ENCODE measurements at regions not wholly inside any gene's neighbourhood (a gene's known extent, or its start where the extent isn't known, plus 50 kb on each side); places are given as distances from the start of the nearest gene placed in this dataset.

DNA sequence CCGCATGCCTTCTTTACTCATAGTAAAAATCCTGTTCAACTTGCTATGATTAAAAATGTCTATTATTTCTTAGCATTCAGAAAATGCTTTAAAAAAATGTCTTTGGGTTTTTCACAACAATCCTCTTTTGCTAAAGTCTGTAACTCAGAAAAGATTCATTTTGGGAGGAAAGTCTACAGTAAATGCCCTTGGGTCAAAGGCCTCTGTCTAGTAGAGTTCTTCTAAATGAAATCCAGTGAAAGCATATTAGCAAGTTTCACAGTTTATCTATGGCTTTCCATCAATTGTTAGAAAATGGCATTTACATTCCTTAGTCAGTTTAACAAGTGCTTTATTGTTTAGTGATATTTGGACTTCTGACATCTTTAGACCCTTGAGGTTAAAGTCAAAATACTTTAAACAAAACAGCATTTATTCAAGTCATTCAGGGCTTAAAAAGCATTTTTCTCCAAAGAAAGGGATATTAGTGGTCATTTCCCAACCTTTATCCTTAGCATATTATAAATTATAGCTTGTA is 137.1 kb upstream of the TARS1 start:
- TF ChIP-seq, protein P1, sequence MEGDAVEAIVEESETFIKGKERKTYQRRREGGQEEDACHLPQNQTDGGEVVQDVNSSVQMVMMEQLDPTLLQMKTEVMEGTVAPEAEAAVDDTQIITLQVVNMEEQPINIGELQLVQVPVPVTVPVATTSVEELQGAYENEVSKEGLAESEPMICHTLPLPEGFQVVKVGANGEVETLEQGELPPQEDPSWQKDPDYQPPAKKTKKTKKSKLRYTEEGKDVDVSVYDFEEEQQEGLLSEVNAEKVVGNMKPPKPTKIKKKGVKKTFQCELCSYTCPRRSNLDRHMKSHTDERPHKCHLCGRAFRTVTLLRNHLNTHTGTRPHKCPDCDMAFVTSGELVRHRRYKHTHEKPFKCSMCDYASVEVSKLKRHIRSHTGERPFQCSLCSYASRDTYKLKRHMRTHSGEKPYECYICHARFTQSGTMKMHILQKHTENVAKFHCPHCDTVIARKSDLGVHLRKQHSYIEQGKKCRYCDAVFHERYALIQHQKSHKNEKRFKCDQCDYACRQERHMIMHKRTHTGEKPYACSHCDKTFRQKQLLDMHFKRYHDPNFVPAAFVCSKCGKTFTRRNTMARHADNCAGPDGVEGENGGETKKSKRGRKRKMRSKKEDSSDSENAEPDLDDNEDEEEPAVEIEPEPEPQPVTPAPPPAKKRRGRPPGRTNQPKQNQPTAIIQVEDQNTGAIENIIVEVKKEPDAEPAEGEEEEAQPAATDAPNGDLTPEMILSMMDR (IDR thresholded peaks at IDR 0.05), result no peak

DNA sequence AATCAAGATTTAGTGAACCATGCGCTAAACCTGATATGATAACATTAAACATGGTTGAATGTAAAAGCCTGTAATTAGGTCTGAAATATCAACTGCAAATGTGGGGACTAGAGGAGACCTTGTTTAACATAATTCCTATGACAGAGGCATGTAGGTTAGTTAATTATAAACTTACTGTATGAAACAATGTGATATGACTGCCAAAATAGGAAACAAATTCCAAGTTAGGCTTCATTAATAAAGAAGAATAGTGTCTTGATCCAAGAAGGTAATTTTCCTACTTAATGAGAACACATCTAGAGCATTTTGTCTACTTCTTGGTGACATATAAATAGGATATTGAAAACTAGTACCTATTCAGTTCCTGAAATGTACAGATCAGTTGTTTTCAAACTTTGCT is 136.2 kb upstream of the TARS1 start:
- TF ChIP-seq, protein P1 (IDR thresholded peaks at IDR 0.05), result no peak

DNA sequence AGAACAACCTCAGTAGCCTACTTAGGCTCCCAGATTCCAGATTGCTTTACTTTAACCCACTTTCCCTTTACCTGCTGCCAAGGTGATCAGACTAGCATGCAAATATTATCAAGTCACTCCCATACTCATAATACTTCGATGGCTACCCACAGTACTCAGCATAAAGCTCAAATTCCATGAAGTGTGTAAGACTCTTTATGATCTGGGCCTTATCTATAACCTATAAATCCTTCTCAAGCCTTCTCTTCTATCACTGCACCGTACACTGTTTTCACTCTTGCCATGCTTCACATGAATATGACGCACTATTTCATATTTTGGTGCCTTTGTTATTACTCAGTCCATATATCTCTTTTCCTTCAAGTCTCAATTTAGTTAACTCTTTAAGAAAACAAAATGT is 135.2 kb upstream of the TARS1 start:
- TF ChIP-seq, protein P1 (IDR thresholded peaks at IDR 0.05), result no peak

DNA sequence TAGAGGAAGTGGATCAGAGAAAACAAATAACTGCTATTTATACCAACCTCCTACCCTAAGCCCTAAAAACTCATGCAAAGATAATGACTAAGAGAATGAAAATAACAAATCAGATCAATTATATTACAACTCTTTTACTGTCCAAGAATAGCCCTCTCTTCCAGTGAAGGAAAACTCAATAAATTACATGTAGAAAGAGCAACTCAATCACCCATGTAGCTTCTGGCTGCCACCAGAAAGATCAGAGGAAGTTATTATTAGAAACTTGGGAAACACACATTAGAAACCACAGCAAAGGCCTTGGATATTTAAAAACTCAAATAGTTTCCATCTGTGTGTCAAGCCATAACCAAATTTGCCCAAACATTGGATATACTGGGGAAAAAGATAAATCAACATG is 134.0 kb upstream of the TARS1 start:
- TF ChIP-seq, protein P1 (IDR thresholded peaks at IDR 0.05), result no peak

DNA sequence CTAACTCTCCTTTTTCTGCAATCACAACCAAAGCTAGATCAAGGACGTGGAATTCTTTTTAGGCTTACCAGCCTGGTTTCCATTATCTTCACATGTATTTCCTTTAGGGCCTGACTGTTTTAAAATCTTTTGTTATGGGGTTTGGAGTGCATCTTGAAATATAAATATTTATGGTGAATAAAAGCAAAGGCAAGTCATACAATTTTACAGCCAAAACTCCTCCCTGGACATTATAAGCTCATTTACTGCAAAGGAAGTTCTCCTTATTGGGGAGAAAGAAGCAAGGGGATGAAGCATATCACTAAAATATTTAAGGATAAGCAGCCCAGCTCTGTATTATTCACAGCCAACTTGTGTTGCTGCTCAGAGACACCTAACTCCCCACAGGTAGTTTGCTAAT is 132.2 kb upstream of the TARS1 start:
- TF ChIP-seq, protein P1 (IDR thresholded peaks at IDR 0.05), result no peak

DNA sequence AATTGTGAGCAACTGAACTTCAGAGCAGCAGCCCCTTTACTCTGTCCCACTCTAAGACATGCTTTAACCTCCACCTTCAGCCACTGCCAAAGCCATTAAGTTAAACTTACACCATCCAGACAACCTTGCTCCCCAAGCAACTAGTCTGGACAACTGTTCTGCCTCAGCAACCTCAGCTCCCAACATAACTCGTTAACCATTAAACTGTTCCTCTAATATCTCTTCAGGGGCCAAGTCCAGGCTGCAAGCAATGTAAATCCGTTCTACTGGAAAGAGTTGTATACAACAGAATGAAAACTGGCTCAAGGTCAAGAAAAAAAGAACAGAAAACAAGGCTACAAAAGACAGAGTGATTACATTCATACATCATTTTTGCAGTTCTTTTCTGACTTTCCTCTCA is 131.7 kb upstream of the TARS1 start:
- TF ChIP-seq, protein P1 (IDR thresholded peaks at IDR 0.05), result no peak

DNA sequence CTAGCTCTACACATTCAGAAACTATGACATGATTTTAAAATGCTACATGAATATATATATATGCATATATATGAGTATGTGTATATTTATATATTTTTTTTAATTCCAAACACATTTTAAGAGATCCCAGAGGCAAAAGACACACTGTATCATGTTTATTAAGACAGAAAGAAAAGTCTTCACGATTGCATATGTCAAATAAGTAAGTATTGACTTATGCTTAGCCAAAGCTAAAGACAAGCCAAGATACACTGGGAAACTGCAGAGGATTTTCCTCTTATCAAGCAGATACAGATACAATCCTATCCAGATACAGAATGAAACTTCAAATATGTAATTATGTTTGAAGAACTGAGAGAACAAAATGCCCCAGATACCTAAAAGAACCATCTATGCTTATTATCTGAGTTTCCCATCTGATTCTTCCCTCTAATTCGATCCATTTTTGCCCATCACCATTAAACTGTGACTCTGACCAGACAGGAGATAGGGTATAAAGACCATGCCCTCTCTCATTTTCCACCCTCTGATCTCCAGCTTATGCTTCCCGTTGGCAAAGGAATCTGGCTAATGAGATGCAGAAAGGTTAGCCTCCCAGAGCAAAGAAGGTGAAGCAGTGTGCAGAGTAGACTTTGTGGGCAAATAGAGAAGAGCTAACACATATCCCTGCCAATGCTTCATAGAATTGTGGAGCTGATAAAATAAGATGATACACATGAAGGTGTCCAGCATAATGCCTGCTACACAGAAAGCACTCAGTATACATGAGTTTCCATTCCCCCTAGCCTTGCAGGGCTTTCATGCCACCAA is 131.0 kb upstream of the TARS1 start:
- TF ChIP-seq, protein P1 (IDR thresholded peaks at IDR 0.05), result no peak
